ENCODE measurements at regions not wholly inside any gene's neighbourhood (a gene's known extent, or its start where the extent isn't known, plus 50 kb on each side); places are given as distances from the start of the nearest gene placed in this dataset.

GRCh38 chr12:83807871-83808270 lies 1104.7 kb downstream of the SLC6A15 start:
- no peak overlapping the region for H3K9ac ChIP-seq (ENCODE audit: low read depth, low read length)
- no peaks in the 10 kb centered on the region for H3K36me3 ChIP-seq (ENCODE audit: insufficient read depth, low read length)
- ATAC-seq (ENCODE audit: insufficient read depth, low read depth) (no peak), DNase-seq (no peak)
- no peak overlapping the region for H3K27ac ChIP-seq (ENCODE audit: low read length)
- no peaks in the 10 kb centered on the region for H3K4me1 ChIP-seq (ENCODE audit: insufficient read depth, low read length)
- no peaks in the 10 kb centered on the region for H3K27me3 ChIP-seq (ENCODE audit: insufficient read depth, low read length, poor library complexity)
- H3K4me2 ChIP-seq (ENCODE audit: insufficient read depth, low read length) = no peak overlapping the region
- H3K4me3 ChIP-seq (ENCODE audit: low read depth in 1 of 2, low read length in 2 of 2) = no peak overlapping the region
- no peak overlapping the region for H2AFZ ChIP-seq (ENCODE audit: low read depth, low read length)
- no peaks in the 10 kb centered on the region for H3K79me2 ChIP-seq (ENCODE audit: insufficient read depth, low read length)
- no peaks in the 10 kb centered on the region for H3K9me3 ChIP-seq (ENCODE audit: insufficient read depth, low read length, severe bottlenecking)
- H4K20me1 ChIP-seq (ENCODE audit: insufficient read depth, low read length) = no peaks in the 10 kb centered on the region
- TF ChIP-seq EZH2 (IDR thresholded peaks at IDR 0.05; ENCODE audit: borderline replicate concordance, low read depth, low read length, severe bottlenecking) (no peak), CTCF (IDR thresholded peaks at IDR 0.05; ENCODE audit: borderline replicate concordance, extremely low read depth, low read length, poor library complexity, severe bottlenecking) (no peak)

GRCh38 chr12:83805873-83806272 lies 1106.7 kb downstream of the SLC6A15 start:
- Histone ChIP-seq H4K20me1 (ENCODE audit: insufficient read depth, low read length) (no peaks in the 10 kb centered on the region), H3K9ac (ENCODE audit: low read depth, low read length) (no peak overlapping the region), H3K4me2 (ENCODE audit: insufficient read depth, low read length) (no peak overlapping the region), H3K4me1 (ENCODE audit: insufficient read depth, low read length) (no peaks in the 10 kb centered on the region), H2AFZ (ENCODE audit: low read depth, low read length) (no peak overlapping the region), H3K79me2 (ENCODE audit: insufficient read depth, low read length) (no peaks in the 10 kb centered on the region), H3K36me3 (ENCODE audit: insufficient read depth, low read length) (no peaks in the 10 kb centered on the region), H3K4me3 (ENCODE audit: low read depth in 1 of 2, low read length in 2 of 2) (no peak overlapping the region), H3K27me3 (ENCODE audit: insufficient read depth, low read length, poor library complexity) (no peaks in the 10 kb centered on the region), H3K27ac (ENCODE audit: low read length) (no peak overlapping the region), H3K9me3 (ENCODE audit: insufficient read depth, low read length, severe bottlenecking) (no peaks in the 10 kb centered on the region)
- DNase-seq (no peak), ATAC-seq (ENCODE audit: insufficient read depth, low read depth) (no peak)
- no peak for TF ChIP-seq CTCF (IDR thresholded peaks at IDR 0.05; ENCODE audit: borderline replicate concordance, extremely low read depth, low read length, poor library complexity, severe bottlenecking)
- TF ChIP-seq EZH2 (IDR thresholded peaks at IDR 0.05; ENCODE audit: borderline replicate concordance, low read depth, low read length, severe bottlenecking) = no peak

- no peaks in the 10 kb centered on the region for H3K27me3 ChIP-seq (ENCODE audit: insufficient read depth, low read length, poor library complexity)
- H3K9me3 ChIP-seq (ENCODE audit: insufficient read depth, low read length, severe bottlenecking) = no peaks in the 10 kb centered on the region
- H3K4me3 ChIP-seq (ENCODE audit: low read depth in 1 of 2, low read length in 2 of 2) = no peak overlapping the region
- H3K79me2 ChIP-seq (ENCODE audit: insufficient read depth, low read length) = no peaks in the 10 kb centered on the region
- H3K4me1 ChIP-seq (ENCODE audit: insufficient read depth, low read length) = no peaks in the 10 kb centered on the region
- no peaks in the 10 kb centered on the region for H4K20me1 ChIP-seq (ENCODE audit: insufficient read depth, low read length)
- H3K4me2 ChIP-seq (ENCODE audit: insufficient read depth, low read length) = no peak overlapping the region
- no peaks in the 10 kb centered on the region for H3K36me3 ChIP-seq (ENCODE audit: insufficient read depth, low read length)
- no peak overlapping the region for H3K27ac ChIP-seq (ENCODE audit: low read length)
- no peak overlapping the region for H3K9ac ChIP-seq (ENCODE audit: low read depth, low read length)
- H2AFZ ChIP-seq (ENCODE audit: low read depth, low read length) = no peak overlapping the region
- TF ChIP-seq EZH2 (IDR thresholded peaks at IDR 0.05; ENCODE audit: borderline replicate concordance, low read depth, low read length, severe bottlenecking) (no peak), CTCF (IDR thresholded peaks at IDR 0.05; ENCODE audit: borderline replicate concordance, extremely low read depth, low read length, poor library complexity, severe bottlenecking) (no peak)
- no peak for DNase-seq
- no peak for ATAC-seq (ENCODE audit: insufficient read depth, low read depth)
These were observed 1107.3 kb downstream of the SLC6A15 start for GRCh38 chr12:83805156-83805772.

Data from DND-41 (cell line).